ENCODE measurements at regions not wholly inside any gene's neighbourhood (a gene's known extent, or its start where the extent isn't known, plus 50 kb on each side); places are given as distances from the start of the nearest gene placed in this dataset.

DNA sequence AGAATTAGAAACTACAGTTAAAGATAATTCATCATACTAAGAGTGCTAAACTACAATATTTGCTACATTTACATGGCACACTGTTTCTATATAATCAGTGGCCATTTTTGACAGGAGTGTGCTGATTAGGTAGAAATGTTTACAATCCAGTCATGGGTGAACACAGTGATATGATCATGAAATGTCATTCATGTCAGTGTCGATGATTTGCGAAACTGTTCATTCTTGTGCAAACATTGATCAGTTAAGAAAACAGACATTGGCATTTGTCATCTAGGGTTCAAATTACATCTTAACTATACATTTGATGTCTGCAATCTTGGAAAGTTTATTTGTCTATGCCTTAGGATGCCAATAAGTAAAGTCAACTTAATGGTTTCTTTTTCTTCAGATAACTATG is 474.9 kb downstream of the DOK5 start:
- ATAC-seq = no peak

DNA sequence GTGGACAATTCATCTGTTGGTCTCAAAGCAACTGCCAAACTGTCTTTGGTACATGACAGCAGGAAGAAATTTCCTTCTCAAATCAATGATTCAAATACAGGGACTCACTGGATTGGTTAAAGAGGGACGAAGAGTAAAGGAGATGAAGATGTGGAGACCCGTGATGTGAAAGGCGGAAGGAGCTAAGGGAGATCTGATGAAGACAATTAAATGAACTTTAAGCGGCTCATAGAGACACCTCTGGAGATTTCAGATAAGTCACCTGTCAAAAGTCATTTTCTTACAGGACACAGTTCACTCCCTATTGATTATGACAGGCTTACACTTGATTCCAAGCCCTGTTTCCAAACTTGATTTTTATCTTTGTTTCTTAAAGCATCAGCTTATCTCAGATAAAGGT is 466.3 kb downstream of the DOK5 start:
- TF ChIP-seq, protein P1, sequence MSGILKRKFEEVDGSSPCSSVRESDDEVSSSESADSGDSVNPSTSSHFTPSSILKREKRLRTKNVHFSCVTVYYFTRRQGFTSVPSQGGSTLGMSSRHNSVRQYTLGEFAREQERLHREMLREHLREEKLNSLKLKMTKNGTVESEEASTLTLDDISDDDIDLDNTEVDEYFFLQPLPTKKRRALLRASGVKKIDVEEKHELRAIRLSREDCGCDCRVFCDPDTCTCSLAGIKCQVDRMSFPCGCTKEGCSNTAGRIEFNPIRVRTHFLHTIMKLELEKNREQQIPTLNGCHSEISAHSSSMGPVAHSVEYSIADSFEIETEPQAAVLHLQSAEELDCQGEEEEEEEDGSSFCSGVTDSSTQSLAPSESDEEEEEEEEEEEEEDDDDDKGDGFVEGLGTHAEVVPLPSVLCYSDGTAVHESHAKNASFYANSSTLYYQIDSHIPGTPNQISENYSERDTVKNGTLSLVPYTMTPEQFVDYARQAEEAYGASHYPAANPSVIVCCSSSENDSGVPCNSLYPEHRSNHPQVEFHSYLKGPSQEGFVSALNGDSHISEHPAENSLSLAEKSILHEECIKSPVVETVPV (CRISPR knock-in tag; IDR thresholded peaks at IDR 0.05) = no peak
- TF ChIP-seq ZNF70 (CRISPR knock-in tag; IDR thresholded peaks at IDR 0.05) (no peak), ZC3H10 (CRISPR knock-in tag; IDR thresholded peaks at IDR 0.05) (no peak), ZNF8 (CRISPR knock-in tag; IDR thresholded peaks at IDR 0.05) (no peak), BACH2 (CRISPR knock-in tag; IDR thresholded peaks at IDR 0.05; ENCODE audit: borderline replicate concordance) (no peak), RARB (CRISPR knock-in tag; IDR thresholded peaks at IDR 0.05) (no peak), ZFP30 (CRISPR knock-in tag; IDR thresholded peaks at IDR 0.05) (no peak), TOX (CRISPR knock-in tag; IDR thresholded peaks at IDR 0.05; ENCODE audit: borderline replicate concordance) (no peak)

More for the DNA sequence above, 474.9 kb downstream of the DOK5 start:
- TF ChIP-seq GLIS3 (CRISPR knock-in tag; IDR thresholded peaks at IDR 0.05) (no peak), ZNF70 (CRISPR knock-in tag; IDR thresholded peaks at IDR 0.05) (no peak), ZFP30 (CRISPR knock-in tag; IDR thresholded peaks at IDR 0.05) (no peak), ZC3H10 (CRISPR knock-in tag; IDR thresholded peaks at IDR 0.05) (no peak), ARNTL (CRISPR knock-in tag; IDR thresholded peaks at IDR 0.05; ENCODE audit: borderline replicate concordance, low read depth) (no peak), PPARA (CRISPR knock-in tag; IDR thresholded peaks at IDR 0.05; ENCODE audit: borderline replicate concordance) (no peak), ZNF565 (CRISPR knock-in tag; conservative IDR thresholded peaks at IDR 0.05; ENCODE audit: low read depth) (no peak), OSR1 (CRISPR knock-in tag; IDR thresholded peaks at IDR 0.05) (no peak), SNAI2 (CRISPR knock-in tag; IDR thresholded peaks at IDR 0.05) (no peak)
- TF ChIP-seq, protein P2, sequence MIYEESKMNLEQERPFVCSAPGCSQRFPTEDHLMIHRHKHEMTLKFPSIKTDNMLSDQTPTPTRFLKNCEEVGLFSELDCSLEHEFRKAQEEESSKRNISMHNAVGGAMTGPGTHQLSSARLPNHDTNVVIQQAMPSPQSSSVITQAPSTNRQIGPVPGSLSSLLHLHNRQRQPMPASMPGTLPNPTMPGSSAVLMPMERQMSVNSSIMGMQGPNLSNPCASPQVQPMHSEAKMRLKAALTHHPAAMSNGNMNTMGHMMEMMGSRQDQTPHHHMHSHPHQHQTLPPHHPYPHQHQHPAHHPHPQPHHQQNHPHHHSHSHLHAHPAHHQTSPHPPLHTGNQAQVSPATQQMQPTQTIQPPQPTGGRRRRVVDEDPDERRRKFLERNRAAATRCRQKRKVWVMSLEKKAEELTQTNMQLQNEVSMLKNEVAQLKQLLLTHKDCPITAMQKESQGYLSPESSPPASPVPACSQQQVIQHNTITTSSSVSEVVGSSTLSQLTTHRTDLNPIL (CRISPR knock-in tag; IDR thresholded peaks at IDR 0.05; ENCODE audit: low read depth) = no peak
- TF ChIP-seq, protein P3, sequence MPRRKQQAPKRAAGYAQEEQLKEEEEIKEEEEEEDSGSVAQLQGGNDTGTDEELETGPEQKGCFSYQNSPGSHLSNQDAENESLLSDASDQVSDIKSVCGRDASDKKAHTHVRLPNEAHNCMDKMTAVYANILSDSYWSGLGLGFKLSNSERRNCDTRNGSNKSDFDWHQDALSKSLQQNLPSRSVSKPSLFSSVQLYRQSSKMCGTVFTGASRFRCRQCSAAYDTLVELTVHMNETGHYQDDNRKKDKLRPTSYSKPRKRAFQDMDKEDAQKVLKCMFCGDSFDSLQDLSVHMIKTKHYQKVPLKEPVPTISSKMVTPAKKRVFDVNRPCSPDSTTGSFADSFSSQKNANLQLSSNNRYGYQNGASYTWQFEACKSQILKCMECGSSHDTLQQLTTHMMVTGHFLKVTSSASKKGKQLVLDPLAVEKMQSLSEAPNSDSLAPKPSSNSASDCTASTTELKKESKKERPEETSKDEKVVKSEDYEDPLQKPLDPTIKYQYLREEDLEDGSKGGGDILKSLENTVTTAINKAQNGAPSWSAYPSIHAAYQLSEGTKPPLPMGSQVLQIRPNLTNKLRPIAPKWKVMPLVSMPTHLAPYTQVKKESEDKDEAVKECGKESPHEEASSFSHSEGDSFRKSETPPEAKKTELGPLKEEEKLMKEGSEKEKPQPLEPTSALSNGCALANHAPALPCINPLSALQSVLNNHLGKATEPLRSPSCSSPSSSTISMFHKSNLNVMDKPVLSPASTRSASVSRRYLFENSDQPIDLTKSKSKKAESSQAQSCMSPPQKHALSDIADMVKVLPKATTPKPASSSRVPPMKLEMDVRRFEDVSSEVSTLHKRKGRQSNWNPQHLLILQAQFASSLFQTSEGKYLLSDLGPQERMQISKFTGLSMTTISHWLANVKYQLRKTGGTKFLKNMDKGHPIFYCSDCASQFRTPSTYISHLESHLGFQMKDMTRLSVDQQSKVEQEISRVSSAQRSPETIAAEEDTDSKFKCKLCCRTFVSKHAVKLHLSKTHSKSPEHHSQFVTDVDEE (CRISPR knock-in tag; IDR thresholded peaks at IDR 0.05) = no peak

DNA sequence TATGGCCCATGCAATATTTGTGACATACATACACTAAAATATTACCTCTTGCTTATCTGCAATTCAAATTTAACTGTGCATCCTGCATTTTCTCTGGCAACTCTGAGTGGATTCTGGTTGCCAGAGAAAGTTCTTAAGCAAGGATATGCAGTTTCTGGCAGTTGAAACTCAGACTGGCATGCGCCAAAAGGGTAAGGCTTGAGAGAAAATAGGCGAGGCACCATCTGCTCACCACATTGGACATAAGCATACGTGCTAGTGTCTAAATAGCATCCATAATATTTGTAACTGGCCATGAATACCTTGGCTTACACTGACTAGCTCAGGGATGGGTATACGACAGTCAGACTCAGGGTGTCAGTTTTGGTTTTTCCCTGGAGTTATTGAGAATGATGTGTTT is 465.1 kb downstream of the DOK5 start:
- TF ChIP-seq, protein P4, sequence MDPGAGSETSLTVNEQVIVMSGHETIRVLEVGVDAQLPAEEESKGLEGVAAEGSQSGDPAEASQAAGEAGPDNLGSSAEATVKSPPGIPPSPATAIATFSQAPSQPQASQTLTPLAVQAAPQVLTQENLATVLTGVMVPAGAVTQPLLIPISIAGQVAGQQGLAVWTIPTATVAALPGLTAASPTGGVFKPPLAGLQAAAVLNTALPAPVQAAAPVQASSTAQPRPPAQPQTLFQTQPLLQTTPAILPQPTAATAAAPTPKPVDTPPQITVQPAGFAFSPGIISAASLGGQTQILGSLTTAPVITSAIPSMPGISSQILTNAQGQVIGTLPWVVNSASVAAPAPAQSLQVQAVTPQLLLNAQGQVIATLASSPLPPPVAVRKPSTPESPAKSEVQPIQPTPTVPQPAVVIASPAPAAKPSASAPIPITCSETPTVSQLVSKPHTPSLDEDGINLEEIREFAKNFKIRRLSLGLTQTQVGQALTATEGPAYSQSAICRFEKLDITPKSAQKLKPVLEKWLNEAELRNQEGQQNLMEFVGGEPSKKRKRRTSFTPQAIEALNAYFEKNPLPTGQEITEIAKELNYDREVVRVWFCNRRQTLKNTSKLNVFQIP (CRISPR knock-in tag; IDR thresholded peaks at IDR 0.05; ENCODE audit: borderline replicate concordance, low read depth) = no peak
- no peak for TF ChIP-seq ZNF8 (CRISPR knock-in tag; IDR thresholded peaks at IDR 0.05)
- TF ChIP-seq, protein P1 (CRISPR knock-in tag; IDR thresholded peaks at IDR 0.05) = no peak
- ATAC-seq = no peak

More for the DNA sequence above, 466.3 kb downstream of the DOK5 start:
- no peak for ATAC-seq

DNA sequence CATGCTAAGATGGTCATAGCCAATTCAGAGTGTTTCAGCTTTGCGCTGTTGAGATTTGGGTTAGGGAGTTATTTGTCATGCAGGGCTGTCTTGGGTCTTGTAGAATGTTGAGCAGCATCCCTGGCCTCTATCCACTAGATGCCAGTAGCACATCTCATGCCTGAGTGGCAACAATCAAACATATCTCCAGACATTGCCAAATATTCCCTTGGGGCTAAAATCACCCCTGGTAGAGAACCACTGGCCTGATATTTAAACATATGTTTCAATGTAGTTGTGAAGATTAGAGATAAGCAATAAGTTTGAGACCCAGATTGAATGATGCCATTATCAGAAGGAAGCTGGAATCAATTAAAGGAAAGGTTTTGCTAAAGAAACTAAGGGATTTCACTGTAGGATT is 463.3 kb downstream of the DOK5 start:
- ATAC-seq = no peak
- TF ChIP-seq, protein P3 (CRISPR knock-in tag; IDR thresholded peaks at IDR 0.05) = no peak
- peak; percentile 63; the same call in 1 of the 2 replicates for TF ChIP-seq TCF4 (CRISPR knock-in tag; IDR thresholded peaks at IDR 0.05; ENCODE audit: borderline replicate concordance)

Data from SK-N-SH treated with all-trans-retinoic acid at 6 μM for 48 hours (cell line).